GM10248 (cell line): ENCODE measurements at regions not wholly inside any gene's neighbourhood (a gene's known extent, or its start where the extent isn't known, plus 50 kb on each side); places are given as distances from the start of the nearest gene placed in this dataset.

Source experiments
- CTCF ChIA-PET: fragments of 300-600 bp; sonication (Branson Sonifier 250); formaldehyde crosslinking; extraction: SDS; loops from one replicate; lab custom pipeline; 2021; ENCODE audit warnings: antibody characterized with exemption; lab: Yijun Ruan, JAX
- POLR2A ChIA-PET: fragments of 350-650 bp; sonication (Branson Sonifier 250); formaldehyde crosslinking; extraction: SDS; loops from one replicate; lab custom pipeline; 2020; ENCODE audit warnings: antibody characterized with exemption; lab: Yijun Ruan, JAX
- DNase-seq: peaks from one replicate; pipeline ENCODE4 v3.0.0; 2012; ENCODE audit errors: extremely low spot score
- TF ChIP-seq, protein P1 (sequence below): IDR thresholded peaks from 2 replicates; pipeline ENCODE4 v1.5.1; 2012; ENCODE audit warnings: mild to moderate bottlenecking, low read depth; ENCODE audit errors: extremely low read depth, missing control alignments, control extremely low read depth

DNA sequence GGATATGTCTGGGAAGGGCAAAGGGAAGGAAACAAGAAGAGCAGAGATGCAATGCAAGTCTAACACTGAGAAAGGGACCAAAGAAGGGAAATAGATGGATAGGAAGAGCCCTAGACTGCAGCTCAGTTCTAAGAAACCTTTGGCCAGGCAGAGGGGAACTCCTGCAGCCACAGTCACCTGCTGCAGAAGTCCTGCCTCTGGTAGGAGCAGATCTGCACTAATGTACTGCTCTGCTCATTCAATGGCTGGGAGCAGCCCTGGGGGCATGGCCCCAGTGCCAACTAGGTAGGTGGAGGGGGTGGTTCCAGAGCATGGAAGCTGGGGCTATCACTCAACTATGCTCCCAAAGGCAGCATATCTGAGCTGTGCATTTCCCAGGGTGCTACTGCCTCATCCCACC is 388.9 kb downstream of the PCNX1 start:
- TF ChIP-seq, protein P1, sequence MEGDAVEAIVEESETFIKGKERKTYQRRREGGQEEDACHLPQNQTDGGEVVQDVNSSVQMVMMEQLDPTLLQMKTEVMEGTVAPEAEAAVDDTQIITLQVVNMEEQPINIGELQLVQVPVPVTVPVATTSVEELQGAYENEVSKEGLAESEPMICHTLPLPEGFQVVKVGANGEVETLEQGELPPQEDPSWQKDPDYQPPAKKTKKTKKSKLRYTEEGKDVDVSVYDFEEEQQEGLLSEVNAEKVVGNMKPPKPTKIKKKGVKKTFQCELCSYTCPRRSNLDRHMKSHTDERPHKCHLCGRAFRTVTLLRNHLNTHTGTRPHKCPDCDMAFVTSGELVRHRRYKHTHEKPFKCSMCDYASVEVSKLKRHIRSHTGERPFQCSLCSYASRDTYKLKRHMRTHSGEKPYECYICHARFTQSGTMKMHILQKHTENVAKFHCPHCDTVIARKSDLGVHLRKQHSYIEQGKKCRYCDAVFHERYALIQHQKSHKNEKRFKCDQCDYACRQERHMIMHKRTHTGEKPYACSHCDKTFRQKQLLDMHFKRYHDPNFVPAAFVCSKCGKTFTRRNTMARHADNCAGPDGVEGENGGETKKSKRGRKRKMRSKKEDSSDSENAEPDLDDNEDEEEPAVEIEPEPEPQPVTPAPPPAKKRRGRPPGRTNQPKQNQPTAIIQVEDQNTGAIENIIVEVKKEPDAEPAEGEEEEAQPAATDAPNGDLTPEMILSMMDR, result no peak
- CTCF ChIA-PET, result interaction anchor here (0.9 to 2.3 kb wide), 4 partner anchors 7 to 457 kb away, joined by 3 to 8 read pairs (median 4); no protein-coding TSS in a partner anchor
- POLR2A ChIA-PET, result no interaction called here
- DNase-seq, result no peak

DNA sequence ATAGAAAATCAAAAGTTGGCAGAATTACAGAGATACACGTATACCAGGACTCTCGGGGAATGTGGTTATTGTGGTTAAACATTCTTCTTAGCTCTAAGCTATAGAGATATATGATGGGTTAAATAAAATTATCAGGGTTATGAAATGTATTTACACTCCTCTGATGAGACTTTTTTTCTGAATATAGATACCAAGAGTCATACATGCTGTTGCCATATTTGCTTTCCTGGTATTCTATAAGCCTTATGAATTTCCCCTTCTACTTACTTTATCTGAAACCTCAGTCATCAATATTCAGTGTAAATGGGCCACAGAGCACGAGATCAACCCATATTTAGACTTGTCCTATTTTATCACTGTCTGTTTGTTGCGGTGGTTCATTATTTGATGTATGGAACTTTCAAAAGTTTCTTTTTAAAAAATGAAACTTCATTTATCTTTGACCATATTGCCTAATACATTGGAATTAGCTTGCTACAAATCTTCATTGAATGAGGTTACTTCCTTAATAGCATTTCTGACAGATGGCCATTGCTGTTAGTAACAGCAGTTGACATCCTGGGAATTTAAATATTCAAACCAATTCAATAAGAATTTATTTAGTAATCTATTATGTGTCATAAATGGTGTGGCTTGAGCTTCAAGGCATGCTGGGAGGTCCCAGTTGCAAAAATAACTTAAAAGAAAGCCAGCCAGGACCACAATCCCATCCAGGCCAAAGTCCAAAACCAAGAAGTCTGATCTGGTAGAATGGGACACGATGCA is 393.5 kb downstream of the PCNX1 start:
- DNase-seq, result no peak
- ChIA-PET CTCF (no interaction called here), POLR2A (no interaction called here)
- TF ChIP-seq, protein P1, result no peak

DNA sequence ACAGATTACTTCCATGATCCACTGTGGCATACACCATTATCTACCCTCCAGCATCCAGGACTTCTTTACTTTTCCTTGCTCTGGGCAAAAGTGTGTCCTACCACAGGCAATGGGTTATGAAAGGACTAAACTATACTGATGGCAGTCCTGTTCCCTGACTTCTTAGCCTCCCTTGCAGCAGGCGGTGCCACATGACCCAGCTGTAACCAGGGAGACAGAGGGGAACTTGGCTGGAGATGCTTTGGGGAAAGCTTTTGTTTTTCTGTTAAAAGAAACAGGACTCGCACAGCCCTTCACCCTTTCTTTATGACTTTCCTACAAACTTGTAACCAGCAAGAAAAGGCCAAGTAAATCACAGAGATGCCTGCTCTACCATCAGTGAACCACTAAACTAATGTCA is 394.4 kb downstream of the PCNX1 start:
- CTCF ChIA-PET, result interaction anchor here (1.2 kb wide), 1 partner anchor 16 kb away, joined by 3 read pairs; no protein-coding TSS in a partner anchor
- TF ChIP-seq, protein P1, result no peak
- DNase-seq, result no peak
- POLR2A ChIA-PET, result no interaction called here

DNA sequence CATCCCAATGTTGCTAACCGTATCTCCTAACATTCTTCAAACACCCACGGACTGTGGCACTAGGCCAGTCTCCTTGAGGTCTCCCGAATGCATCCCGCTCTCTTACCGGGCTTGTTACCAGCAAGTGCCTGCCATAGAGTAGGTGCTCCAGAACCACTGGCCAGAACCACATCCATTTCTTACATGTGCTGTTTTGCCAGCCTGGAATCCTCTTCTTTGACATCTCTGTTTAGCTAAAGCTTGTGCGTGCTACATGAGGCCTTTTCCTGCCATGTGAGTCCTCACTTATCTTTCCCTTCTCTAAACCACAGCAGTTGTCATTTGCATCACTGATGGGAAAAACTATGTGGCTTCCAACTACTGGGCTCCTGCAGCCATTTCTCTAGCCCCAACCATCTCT is 397.4 kb downstream of the PCNX1 start:
- DNase-seq, result no peak
- TF ChIP-seq, protein P1, result no peak
- CTCF ChIA-PET, result interaction anchor here (1.2 to 1.4 kb wide), 2 partner anchors 10 kb away, joined by 3 to 4 read pairs; no protein-coding TSS in a partner anchor
- POLR2A ChIA-PET, result no interaction called here

DNA sequence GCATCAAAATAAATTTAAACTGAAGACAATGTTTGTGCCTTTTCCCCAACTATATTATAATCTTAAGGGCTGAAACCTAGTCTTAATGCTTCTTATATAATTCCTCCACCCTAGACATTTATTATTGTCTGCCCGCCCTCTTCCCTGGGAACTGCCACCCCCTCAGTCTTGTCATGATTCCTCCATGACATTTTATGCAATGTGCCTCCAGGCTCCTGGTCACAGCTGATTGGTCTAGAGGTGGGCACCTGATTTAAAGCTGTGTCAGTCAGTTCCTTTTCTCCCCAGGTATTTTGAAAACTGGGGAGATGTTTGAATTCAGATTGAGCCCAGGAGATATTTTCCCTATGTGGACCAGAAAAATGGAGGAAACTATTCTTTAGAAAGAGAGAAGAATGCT is 401.4 kb downstream of the PCNX1 start:
- TF ChIP-seq, protein P1, result no peak

DNA sequence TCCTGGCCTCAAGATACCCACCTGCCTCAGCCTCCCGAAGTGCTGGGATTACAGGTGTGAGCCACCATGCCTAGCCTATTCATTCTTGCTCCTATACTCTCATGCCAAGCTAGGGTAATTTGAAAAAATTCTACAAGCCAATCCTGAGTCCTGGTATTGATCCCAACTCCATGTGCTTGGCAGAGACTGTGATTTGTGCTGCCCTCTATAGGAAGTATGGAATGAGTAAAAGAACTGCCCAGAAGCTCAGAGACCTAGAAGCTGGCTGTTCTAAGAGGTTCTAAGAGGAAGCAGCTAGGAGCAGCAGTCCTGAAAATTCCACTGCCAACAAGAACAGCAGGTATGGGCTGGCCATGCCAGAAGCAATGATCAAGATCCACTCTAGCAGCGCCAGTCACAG is 402.5 kb downstream of the PCNX1 start:
- TF ChIP-seq, protein P1, result no peak
- CTCF ChIA-PET, result no interaction called here
- POLR2A ChIA-PET, result interaction anchor here (1.1 kb wide), 1 partner anchor 12 kb away, joined by 3 read pairs; no protein-coding TSS in a partner anchor
- no peak for DNase-seq

More for the DNA sequence above, 401.4 kb downstream of the PCNX1 start:
- no peak for DNase-seq
- CTCF ChIA-PET, result interaction anchor here (1.0 to 1.4 kb wide), 2 partner anchors 13 to 23 kb away, joined by 3 read pairs; no protein-coding TSS in a partner anchor
- POLR2A ChIA-PET, result no interaction called here
